ENCODE measurements at regions not wholly inside any gene's neighbourhood (a gene's known extent, or its start where the extent isn't known, plus 50 kb on each side); places are given as distances from the start of the nearest gene placed in this dataset.

DNA sequence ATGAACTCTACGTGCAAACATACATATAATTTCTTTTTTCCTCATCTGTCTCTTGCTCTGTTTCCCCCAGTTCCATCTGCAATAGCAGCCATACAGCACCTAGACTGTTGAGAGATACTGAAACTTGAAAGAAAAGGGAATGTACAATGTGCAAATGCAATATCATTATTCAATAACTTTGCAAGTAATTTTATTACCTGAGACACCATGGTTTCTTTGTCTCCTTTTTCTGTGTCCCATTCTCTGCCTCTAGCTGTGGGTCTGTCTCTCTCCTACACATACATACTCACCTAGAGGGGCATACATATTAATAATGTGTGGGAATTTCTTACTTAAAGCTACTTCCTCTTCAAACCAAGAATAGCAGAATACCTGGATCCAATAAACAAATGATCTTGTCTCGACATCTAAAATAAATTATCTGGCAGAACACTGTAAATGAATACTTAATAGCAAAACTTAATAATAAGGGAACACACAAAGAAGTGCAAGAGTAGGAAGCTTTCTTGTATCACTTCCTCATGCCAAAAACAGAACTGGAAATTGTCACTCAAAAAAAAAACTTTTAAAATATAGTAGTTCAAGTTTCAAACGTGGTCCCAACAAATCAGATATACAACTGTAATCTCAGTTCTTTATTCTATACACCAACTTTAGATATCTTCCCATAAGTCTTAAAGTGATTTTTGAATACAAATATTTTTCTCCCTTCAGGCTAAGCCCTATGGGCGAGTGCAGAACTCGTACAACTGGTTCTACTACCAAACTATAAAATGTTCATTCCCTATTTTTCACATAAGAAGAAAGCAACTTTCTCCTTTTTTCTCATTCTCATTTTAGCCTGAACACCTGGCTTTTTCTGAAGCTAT, 194.6 kb downstream of the NRIP1 start:
- DNase-seq (ENCODE audit: low read depth): no peak

DNA sequence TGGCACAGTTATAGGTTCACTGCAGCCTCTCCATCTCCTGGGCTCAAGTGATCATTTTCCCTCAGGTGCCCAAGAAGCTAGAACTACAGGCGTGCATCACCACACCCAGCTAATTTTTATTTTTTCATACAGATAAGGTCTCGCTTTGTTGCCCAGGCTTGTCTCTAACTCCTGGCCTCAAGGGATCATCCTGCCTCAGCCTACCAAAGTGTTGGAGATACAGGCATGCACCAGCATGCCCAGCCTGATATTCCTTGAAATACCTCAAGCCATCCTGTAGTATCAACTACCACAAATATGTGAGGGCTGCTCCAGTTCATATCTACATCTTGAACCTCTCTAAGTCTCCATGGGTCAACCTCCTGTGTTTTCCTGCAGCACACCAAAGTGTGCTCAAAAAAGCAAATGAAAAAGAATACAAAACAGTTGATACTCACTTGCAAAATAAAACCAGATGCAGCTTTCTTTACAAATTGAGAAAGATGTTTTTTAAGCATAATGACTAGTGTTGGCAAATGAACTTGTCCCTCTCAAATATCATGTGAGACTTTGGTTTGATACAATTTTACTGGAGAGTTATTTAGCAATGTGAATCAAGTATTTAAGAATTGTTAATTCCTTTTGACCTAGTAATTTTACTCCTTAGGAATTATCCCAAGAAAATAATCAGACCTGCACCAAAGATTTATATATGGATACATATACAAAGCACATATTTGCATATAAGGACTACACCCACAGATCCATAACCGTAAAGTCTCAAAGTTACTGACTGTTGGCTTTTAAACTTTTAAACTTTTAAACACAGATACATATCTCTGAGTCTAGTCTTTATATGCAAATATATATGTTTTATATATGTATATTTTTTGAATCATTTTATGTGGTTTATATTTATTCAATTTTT, 197.7 kb downstream of the NRIP1 start:
- no peak for DNase-seq (ENCODE audit: low read depth)

DNA sequence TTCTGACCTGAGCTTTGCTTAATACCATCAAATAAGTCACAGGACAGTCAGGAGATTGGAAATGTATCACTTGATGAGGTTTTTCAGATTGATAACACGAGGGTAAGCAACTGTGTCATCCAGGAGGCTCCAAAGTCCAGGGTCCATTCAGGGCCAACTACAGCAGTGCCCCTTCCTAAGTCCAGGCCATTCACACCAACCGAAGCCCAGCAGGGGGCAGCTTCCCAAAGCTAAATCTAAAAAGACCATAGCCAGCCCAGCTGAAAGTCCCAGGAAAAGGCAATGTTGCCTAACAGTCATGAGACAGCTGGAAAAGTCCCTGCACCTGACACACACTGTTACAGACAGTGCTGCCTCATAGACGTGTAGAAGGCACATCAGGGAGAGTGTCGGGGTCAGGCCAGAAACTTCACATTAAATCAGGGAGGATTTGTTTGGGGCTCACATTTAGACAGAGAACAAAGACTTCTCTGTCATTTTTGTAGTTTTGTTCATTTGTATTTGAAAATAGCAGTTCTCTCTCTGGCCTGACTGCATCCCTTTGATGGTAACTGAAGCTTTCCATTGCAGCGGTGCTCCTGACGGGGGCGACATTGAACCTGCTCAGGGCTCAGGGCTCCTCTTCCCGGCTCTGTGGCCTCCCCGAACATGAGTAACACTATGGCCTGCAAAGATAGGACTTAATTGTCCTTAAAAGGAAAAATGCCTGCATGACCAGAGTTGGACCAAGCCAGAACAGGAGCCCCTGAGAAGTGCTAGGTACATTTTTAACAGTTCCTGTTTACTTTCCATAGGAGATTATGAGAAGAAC, 200.4 kb downstream of the NRIP1 start:
- no peak for DNase-seq (ENCODE audit: low read depth)

DNA sequence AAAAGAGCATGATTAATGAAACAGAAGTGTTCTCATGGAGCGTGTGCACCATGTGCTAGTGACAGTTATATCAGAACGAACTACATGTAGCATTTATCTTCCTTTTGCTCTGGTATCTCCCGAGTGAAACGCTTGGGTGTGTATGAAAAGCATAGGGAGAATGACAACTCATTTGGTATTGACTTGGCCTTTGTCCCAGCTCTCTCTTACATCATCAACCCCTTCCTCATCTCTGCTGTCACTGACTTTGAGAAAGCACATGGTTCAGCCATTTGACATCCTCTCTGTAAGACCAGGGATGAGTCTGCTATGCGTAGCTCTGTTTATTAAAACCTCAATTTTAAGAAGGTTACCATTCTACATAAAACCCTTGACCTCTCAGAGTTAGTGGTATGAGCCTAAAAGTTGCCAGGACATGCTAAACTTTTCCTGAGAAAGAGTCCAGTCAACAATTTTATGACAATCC, 201.0 kb downstream of the NRIP1 start:
- DNase-seq (ENCODE audit: low read depth): no peak

DNA sequence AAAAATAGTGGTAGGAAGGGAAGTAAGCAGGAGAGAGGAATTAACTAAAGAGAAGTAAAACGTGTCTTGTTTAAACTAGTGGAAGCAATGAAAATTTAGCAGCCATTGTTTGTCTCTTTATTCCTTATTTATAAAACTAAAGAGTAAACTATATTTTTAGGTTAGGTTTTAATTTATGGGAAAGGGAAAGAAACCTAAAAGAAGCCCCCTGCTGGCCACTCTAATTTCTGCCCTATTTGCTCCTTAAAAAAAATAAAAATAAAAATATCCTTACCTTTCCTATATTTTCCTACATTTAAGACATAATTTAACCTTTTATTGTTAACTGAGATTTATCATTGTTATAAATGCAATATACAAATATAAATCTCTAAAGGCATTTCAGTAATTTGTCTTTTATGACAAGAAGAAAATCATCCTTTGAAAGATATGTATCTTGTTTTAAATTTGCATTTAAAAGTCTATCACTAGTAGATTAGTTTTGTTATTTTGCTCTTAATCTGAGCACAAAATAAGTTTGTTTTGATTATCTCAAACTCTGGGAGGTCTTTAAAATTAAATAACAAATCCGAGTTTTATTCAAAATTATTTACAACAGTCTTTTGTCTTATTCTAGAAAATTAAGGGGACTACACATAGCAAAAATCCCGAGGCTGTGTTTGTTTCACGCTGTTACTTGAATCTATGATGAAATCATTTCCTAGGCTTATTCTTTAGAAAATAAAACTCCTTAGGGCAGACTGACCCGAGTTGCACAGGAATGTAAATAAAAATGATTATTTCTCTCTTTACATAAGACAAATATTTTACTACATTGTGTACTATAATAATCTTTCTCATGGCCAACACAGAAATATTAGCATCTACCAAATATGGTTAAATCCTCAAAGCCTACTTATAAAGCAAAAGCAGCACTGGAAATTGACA, 201.7 kb downstream of the NRIP1 start:
- no peak for DNase-seq (ENCODE audit: low read depth)

DNA sequence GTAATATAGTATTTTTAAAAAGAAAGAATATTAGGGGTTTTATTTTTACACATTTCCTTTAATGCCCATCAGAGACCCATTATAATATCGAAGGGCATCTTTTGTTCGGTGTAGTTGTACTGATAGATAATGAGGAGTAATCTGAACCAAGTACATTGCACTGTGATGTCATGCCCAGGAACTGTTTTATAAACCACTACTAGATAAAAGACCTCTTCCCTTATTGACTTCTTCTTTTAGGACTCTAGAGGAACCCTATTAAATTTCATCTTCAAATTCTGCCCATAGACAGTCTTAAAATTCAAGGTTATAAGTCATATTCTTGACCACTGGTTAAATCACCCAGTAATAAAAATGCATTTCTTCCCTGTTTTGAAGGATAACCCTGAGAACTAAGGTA, 206.5 kb downstream of the NRIP1 start:
- no peak for DNase-seq (ENCODE audit: low read depth)

DNA sequence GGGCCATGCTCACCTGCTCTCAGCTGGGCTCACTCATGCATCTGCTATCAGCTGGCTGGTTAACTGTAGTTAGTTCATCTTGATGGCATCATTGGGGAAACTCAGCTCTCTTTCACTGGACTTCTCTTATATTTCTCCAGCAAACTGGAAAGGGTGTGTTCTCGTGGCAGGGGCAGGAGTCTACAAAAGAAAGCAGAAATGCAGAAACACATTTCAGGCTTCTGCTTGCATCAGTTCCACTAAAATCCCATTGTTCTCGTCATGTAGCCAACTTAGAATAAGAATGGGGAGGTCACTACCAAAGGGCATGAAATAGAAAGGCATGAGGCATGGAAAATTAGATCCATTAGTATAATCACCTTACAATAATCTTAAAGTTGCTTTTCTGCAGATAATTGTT, 207.3 kb downstream of the NRIP1 start:
- no peak for DNase-seq (ENCODE audit: low read depth)

DNA sequence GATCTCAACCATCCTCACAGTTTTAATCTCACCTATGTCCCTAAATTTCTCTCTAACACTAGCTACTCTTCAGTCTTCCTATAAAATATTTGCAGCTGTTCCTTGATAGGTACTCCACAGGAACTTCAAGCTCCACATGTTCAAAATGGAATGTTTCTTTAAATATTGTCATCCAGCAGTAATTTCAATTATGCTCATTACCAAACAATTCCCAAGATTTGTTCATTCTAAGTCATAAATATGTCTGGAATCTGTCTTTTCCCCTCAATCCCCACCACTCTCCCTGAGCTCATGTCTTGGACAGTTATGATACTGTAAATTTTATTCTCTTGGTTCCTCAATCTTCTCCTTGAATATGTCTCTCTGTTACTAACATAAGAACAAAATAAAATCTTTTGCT, 214.4 kb downstream of the NRIP1 start:
- peak; percentile 48 for DNase-seq (ENCODE audit: low read depth)

DNA sequence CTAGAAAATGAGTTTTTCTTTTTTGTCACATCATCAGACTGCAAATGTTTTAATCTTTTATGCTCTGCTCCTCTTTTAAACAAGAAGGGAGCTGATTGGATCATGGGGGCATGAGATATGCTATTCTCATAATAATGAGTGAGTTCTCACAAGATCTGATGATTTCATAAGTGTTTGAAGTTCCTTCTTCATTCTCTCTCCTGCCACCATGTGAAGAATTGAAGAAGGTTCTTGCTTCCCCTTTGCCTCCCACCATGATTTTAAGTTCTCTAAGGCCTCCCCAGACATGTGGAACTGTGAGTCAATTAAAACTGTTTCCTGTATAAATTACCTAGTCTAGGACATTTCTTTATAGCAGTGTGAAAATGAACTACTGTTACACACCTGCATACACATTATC, 218.2 kb downstream of the NRIP1 start:
- DNase-seq (ENCODE audit: low read depth): no peak

DNA sequence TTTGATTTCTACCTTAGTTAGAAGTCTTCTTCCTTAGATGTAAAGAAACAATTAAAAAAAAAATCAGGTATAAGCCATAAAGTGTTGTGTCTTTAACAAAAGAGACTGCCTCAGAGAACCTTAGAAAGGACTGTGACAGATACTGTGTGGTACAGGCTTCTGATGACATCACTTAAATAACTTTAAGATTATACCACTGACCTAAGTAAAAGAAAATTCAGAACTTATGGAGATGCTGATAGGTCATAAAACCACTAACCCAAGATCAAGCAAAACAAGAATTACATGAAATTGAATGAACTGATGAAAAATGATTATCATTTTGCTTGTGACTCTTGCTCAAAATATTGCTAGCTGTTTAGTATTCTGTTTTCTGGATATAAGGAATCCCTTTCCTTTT, 220.8 kb downstream of the NRIP1 start:
- no peak for DNase-seq (ENCODE audit: low read depth)

DNA sequence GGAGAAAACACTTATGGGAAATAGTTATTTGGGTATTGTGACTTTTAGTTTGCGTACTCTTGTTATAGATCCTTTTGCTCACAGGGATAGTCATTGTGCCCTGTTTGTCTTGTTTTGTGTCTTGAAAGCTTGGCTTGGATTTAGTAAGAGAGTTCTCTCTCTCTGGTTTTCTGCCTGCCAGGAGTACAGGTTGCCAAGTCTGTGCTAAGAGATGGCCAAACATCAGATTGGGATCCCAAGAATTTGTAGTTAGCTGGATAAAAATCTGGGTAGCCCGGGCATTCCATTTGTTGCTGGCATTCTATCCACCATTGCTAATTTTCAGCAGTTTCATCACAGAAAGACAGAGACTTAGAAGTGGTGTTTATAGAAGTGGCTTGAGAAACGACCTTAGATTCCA, 222.2 kb downstream of the NRIP1 start:
- DNase-seq (ENCODE audit: low read depth): no peak

DNA sequence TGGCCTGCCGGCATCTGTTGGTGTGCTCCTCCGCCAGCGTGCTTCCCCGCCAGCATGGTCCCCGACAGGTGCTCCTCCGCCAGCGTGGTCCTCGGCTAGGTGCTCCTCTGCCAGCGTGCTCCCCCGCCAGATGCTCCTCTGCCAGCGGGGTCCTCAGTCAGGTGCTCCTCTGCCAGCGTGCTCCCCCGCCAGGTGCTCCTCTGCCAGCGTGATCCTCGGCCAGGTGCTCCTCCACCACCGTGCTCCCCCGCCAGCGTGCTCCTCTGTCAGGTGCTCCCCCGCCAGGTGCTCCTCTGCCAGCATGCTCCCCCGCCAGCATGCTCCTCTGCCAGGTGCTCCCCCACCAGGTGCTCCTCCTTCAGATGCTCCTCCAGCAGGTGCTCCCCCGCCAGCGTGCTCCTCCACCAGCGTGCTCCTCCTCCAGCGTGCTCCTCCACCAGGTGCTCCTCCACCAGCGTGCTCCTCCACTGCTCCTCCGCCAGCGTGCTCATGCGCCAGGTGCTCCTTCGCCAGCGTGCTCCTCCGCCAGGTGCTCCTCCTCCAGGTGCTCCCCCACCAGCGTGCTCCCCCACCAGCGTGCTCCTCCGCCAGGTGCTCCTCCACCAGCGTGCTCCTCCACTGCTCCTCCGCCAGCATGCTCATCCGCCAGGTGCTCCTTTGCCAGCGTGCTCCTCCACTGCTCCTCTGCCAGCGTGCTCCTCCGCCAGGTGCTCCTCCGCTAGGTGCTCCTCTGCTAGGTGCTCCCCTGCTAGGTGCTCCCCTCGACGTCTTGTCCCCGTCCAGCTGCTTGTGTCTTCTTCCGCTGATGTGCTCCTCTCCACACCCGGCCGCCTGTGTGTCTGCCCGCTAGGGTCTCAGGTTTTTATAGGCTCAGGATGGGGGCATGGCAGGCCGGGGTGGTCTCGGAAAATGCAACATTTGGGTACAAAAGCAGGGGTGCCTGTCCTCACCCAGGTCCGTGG, 223.0 kb downstream of the NRIP1 start:
- no peak for DNase-seq (ENCODE audit: low read depth)

DNA sequence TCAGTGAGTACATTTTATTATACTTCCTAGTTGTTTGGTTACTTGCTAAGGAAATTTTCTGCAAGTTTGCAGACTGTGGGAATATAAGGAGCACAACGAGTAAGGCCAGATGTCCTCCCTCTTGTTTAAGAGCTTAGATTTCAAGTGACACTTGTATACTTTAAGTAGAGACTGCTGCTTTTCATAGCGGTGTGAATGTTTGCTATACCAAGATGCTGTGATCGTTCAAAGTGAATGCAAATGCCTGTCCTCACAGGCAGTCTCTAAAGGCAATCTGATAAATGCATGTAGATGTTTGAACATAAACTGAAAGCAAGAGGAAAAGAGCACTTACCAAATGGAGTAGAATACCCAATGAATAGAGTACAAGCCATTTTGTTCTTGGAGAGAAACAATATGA, 226.4 kb downstream of the NRIP1 start:
- DNase-seq (ENCODE audit: low read depth): no peak

DNA sequence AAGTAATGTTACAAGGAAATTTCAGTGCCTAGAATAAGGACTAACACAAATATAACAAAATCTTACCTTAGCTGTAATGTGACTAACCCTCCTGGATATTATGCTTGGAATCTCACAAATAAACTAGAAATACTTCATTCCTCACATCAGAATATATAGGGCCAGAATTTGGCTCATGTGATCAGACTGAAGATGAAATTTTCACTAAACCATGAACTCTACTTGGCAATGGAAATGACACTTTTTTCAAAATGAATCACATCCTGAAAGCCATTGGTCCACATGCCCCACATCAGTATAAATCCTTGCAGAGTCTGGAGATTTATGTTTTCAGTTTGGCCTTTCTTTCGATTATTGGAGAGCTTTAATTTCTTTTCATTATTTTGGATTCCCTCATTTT, 227.8 kb downstream of the NRIP1 start:
- DNase-seq (ENCODE audit: low read depth): no peak

DNA sequence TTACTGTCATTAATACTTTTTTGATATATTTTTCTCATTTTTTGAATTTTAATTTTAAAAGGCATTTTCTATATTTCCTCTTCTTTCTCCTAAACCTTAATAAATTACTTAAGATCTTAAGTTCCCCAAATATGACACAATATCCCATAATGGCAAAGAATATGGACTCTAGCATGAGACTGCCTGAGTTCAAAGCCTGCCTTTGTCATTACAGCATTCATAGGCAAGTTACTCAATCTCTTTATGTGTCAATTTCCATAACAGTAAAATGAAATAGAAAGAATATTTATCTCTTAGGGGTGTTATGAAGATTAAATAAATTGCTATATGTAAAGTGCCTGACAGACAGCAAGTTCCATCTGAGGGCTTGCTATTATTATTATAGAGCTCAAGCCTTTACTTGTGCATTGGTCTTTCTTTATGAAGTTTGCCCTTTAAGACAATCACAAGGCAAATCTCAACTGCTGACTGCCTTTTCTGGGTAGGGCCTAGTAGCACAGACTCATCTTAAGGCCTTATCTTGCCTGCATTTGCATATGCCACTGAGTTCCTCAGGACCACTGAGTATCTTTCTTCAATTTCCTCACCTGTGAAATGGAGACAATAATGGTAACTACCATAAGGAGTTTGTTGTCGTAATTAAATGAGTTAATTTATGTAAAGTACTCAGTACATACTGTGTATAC, 231.0 kb downstream of the NRIP1 start:
- no peak for DNase-seq (ENCODE audit: low read depth)

DNA sequence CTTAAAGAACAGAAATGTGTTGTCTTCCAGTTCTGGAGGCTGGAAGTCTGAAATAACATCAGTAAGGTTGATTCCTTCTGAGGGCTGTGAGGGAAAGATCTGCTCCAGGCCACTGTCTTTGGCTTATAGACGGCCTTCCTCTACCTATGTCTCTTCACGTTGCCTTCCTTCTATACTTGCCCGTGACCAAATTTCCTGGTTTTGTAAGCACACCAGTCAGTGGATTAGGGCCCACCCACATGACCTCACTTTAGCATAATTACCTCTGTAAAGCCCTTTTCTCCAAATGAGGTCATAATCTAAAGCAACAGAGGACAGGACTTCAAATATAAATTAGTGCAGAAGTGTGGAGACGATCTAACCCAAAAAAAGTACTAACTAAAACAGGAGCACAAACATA, 231.6 kb downstream of the NRIP1 start:
- no peak for DNase-seq (ENCODE audit: low read depth)

DNA sequence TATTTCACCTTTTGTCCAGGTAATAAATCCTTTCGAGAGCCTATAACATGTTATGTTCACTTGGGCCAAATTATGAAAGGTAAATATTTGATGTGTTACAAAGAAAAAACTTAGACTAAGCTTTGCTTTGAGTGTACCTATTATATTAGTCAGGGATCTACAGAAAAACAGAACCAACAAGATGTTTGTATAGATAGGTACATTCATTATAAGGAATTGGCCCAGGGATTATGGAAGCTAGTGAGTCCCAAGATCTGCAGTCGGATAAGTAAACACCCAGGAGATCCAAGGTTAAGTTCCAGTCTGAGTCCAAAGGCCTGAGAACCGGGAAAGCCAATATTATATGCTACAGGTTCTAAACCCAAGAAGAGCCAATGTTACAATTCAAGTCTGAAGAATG, 234.5 kb downstream of the NRIP1 start:
- no peak for DNase-seq (ENCODE audit: low read depth)

DNA sequence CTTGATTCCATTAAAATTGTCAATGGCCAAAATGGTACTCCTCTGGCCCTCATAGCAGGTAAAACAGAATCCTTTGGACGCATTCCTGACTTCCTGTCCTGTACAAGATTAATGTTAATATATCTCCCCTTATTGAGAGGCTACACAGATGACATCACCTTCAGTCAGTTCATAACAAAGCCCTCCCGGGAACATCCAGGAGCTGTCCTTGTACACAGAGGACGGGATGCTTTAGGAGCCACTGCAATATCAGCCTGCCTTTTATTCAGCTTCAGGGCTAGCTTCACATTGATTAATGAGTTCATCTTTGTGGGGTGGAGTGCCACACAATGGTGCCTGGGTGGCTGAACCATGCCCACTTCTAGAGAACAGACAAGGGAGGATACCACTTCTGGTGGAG, 235.1 kb downstream of the NRIP1 start:
- DNase-seq (ENCODE audit: low read depth): no peak

DNA sequence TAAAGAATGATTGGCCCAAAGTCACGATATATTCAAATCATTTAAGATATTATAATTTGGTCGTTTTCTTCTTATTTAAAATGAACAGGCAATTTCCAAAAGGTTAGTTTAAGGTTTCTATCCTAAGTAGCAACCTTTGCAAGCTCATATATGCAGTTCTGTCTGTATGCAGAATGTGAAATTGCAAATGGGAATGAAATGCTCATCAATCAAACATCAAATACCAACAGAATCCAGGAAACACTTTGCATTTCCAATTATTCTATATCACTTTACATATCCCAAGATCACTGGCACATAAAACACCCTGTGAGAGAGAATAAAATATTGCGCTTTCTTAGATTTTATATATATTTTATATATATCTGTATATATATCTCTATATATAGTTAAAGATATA, 237.3 kb downstream of the NRIP1 start:
- DNase-seq (ENCODE audit: low read depth): no peak

All from non-pigmented ciliary epithelial cell (primary cell).